ENCODE measurements at regions not wholly inside any gene's neighbourhood (a gene's known extent, or its start where the extent isn't known, plus 50 kb on each side); places are given as distances from the start of the nearest gene placed in this dataset.

DNA sequence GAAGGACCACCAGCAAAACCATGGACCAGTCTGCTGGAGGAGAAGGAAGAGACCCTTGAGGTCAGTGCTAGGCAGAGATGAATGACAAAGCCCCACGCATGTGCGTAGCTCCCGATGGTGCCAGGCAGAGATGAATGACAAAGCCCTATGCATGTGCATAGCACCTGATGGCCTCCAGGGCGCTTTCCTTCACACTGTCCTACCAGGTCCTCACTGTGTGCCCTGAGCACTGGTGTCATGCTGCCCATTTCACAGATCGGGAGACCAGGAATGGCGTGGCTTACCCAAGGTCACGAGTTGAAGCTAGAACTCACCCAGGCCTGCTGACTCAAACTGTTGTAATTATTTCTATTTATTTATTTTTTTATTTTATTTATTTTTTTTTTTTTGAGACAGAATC, 149.6 kb downstream of the KATNIP start:
- Histone ChIP-seq H3K27me3 (no peaks in the 10 kb centered on the region), H2AFZ (no peak overlapping the region), H3K79me2 (no peaks in the 10 kb centered on the region), H3K27ac (no peak overlapping the region), H3K4me2 (no peak overlapping the region), H3K4me1 (ENCODE audit: insufficient read depth) (no peaks in the 10 kb centered on the region), H3K9me2 (replicated peaks; ENCODE audit: insufficient read depth) (no peaks in the 10 kb centered on the region), H3K4me3 (no peak overlapping the region), H4K20me1 (ENCODE audit: insufficient read depth, poor library complexity, severe bottlenecking) (no peaks in the 10 kb centered on the region), H3K36me3 (replicated peaks; ENCODE audit: insufficient read depth, low read depth) (no peaks in the 10 kb centered on the region), H3K9me3 (ENCODE audit: low read depth) (no peaks in the 10 kb centered on the region)
- WGBS (ENCODE audit: low lambda C conversion rate, missing lambda C conversion rate) = 96% methylated on average over 7 of the region's 7 CpGs
- TF ChIP-seq, protein P1, sequence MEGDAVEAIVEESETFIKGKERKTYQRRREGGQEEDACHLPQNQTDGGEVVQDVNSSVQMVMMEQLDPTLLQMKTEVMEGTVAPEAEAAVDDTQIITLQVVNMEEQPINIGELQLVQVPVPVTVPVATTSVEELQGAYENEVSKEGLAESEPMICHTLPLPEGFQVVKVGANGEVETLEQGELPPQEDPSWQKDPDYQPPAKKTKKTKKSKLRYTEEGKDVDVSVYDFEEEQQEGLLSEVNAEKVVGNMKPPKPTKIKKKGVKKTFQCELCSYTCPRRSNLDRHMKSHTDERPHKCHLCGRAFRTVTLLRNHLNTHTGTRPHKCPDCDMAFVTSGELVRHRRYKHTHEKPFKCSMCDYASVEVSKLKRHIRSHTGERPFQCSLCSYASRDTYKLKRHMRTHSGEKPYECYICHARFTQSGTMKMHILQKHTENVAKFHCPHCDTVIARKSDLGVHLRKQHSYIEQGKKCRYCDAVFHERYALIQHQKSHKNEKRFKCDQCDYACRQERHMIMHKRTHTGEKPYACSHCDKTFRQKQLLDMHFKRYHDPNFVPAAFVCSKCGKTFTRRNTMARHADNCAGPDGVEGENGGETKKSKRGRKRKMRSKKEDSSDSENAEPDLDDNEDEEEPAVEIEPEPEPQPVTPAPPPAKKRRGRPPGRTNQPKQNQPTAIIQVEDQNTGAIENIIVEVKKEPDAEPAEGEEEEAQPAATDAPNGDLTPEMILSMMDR (IDR thresholded peaks at IDR 0.05; ENCODE audit: poor library complexity) = no peak
- TF ChIP-seq EZH2phosphoT487 (IDR thresholded peaks at IDR 0.05; ENCODE audit: low read depth, severe bottlenecking, unreplicated experiment) (no peak), EZH2 (IDR thresholded peaks at IDR 0.05; ENCODE audit: borderline replicate concordance) (no peak)
- DNase-seq (ENCODE audit: low spot score) = no peak

DNA sequence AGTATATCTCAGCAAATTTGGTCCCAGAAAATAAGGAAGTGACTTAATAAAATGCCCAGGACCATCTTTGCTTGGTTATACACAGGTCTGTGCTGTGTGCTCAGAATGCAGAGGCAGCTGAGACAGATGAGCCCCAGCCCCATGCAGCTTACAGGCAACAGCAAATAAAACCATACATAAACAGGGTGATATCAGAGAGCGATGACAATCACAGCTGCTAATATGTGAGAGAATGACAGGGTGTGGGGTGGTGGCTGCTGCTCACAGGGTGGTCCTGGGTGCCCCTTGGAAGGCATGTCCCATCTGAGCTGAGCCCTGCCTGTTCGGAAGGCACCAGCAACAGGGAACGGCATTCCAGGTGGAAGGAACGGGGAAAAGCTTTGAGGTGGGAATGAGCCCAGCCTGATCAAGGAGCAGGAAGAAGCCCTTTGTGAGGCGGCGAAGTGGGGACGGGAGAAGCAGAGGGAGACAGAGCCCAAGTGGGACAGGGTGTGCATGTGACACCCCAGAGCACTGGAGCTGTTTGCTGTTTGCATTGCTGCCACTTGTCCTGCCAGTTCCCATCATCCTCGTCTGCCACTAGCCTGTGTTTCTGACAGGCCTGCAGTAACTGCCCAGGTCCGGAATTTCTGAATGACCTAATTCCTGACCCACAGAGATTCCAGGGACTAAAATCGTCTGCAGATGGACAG, 150.5 kb downstream of the KATNIP start:
- no peak for TF ChIP-seq EZH2 (IDR thresholded peaks at IDR 0.05; ENCODE audit: borderline replicate concordance)
- TF ChIP-seq, protein P1 (IDR thresholded peaks at IDR 0.05; ENCODE audit: poor library complexity) = no peak
- TF ChIP-seq EZH2phosphoT487 (IDR thresholded peaks at IDR 0.05; ENCODE audit: low read depth, severe bottlenecking, unreplicated experiment) = no peak
- Histone ChIP-seq H3K4me2 (no peak overlapping the region), H3K4me3 (no peak overlapping the region), H3K9me2 (replicated peaks; ENCODE audit: insufficient read depth) (no peaks in the 10 kb centered on the region), H3K79me2 (no peaks in the 10 kb centered on the region), H3K36me3 (replicated peaks; ENCODE audit: insufficient read depth, low read depth) (no peaks in the 10 kb centered on the region), H4K20me1 (ENCODE audit: insufficient read depth, poor library complexity, severe bottlenecking) (no peaks in the 10 kb centered on the region), H3K9me3 (ENCODE audit: low read depth) (no peaks in the 10 kb centered on the region), H3K27me3 (no peaks in the 10 kb centered on the region), H3K27ac (no peak overlapping the region), H2AFZ (no peak overlapping the region), H3K4me1 (ENCODE audit: insufficient read depth) (no peaks in the 10 kb centered on the region)
- DNase-seq (ENCODE audit: low spot score) = no peak
- 79% methylated on average over 10 of the region's 10 CpGs for WGBS (ENCODE audit: low lambda C conversion rate, missing lambda C conversion rate)

DNA sequence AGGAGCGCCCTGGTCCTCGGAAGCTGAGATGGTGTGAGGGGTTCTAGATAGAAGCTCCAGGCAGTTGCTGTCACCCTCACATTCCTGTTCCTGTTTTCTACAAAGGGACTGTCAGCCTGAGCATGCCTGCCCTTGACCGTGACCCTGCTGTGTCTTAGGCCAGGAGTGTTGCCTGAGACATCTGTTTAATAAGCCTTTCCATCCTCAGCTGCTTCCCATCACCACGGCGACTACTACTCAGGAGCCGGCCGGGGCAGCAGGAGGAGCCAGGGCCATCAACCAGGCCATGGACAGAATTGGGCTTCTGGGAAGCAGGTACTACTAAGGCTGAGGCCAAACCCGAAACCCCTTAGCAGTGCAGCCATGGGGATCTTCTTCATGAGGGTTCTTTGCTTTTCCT, 151.4 kb downstream of the KATNIP start:
- H3K36me3 ChIP-seq (replicated peaks; ENCODE audit: insufficient read depth, low read depth) = no peaks in the 10 kb centered on the region
- no peaks in the 10 kb centered on the region for H4K20me1 ChIP-seq (ENCODE audit: insufficient read depth, poor library complexity, severe bottlenecking)
- no peaks in the 10 kb centered on the region for H3K4me1 ChIP-seq (ENCODE audit: insufficient read depth)
- H3K9me3 ChIP-seq (ENCODE audit: low read depth) = no peaks in the 10 kb centered on the region
- DNase-seq (ENCODE audit: low spot score) = no peak
- TF ChIP-seq EZH2 (IDR thresholded peaks at IDR 0.05; ENCODE audit: borderline replicate concordance) (no peak), EZH2phosphoT487 (IDR thresholded peaks at IDR 0.05; ENCODE audit: low read depth, severe bottlenecking, unreplicated experiment) (no peak)
- TF ChIP-seq, protein P1 (IDR thresholded peaks at IDR 0.05; ENCODE audit: poor library complexity) = no peak
- no peak overlapping the region for H2AFZ ChIP-seq
- H3K9me2 ChIP-seq (replicated peaks; ENCODE audit: insufficient read depth) = no peaks in the 10 kb centered on the region
- H3K27ac ChIP-seq = no peak overlapping the region
- WGBS (ENCODE audit: low lambda C conversion rate, missing lambda C conversion rate) = 83% methylated on average over 8 of the region's 8 CpGs
- no peak overlapping the region for H3K4me3 ChIP-seq
- no peak overlapping the region for H3K4me2 ChIP-seq
- H3K27me3 ChIP-seq = no peaks in the 10 kb centered on the region
- no peaks in the 10 kb centered on the region for H3K79me2 ChIP-seq
